ENCODE measurements at regions not wholly inside any gene's neighbourhood (a gene's known extent, or its start where the extent isn't known, plus 50 kb on each side); places are given as distances from the start of the nearest gene placed in this dataset.

DNA sequence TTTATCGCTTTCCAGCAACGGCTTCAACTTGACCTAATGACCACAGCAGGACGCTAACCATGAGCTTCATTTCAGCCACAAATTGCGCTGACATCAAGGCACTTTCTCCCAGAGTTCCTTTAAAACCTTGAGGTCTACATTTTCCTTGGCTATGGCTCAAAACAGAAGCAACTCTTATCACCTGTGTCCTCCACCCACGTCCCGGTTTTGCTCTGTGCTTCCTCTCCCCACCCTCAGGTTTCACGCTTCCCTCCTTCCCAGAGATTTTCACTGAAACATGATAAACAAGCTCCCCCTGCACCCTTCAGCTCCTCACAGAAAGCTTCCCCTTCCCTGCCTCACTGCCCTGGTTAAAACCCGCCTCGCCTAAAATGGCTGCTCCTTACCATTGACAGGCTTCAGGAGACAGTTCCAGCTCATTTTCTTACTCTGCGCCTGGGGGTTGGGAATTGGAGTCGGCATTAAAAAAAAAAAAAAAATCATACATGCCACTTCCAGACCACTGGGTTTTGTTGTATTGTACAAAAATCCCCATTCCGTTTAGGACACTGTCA, 229.5 kb downstream of the UBE3D start:
- H3K4me1 ChIP-seq, result no peaks in the 10 kb centered on the region
- no peaks in the 10 kb centered on the region for H3K36me3 ChIP-seq
- no peaks in the 10 kb centered on the region; the same call in 1 of the 2 replicates for H3K9me3 ChIP-seq
- TF ChIP-seq, protein P1, sequence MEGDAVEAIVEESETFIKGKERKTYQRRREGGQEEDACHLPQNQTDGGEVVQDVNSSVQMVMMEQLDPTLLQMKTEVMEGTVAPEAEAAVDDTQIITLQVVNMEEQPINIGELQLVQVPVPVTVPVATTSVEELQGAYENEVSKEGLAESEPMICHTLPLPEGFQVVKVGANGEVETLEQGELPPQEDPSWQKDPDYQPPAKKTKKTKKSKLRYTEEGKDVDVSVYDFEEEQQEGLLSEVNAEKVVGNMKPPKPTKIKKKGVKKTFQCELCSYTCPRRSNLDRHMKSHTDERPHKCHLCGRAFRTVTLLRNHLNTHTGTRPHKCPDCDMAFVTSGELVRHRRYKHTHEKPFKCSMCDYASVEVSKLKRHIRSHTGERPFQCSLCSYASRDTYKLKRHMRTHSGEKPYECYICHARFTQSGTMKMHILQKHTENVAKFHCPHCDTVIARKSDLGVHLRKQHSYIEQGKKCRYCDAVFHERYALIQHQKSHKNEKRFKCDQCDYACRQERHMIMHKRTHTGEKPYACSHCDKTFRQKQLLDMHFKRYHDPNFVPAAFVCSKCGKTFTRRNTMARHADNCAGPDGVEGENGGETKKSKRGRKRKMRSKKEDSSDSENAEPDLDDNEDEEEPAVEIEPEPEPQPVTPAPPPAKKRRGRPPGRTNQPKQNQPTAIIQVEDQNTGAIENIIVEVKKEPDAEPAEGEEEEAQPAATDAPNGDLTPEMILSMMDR (IDR thresholded peaks at IDR 0.05; ENCODE audit: low read depth, low read length), result no peak
- H3K4me3 ChIP-seq (ENCODE audit: low read depth, low read length), result no peak overlapping the region
- DNase-seq, result no peak
- no peaks in the 10 kb centered on the region for H3K27me3 ChIP-seq

GRCh38 chr6:82840571-82840970, 225.1 kb downstream of the UBE3D start:
- H3K36me3 ChIP-seq, result no peaks in the 10 kb centered on the region
- TF ChIP-seq, protein P1 (IDR thresholded peaks at IDR 0.05; ENCODE audit: low read depth, low read length), result no peak
- H3K27me3 ChIP-seq, result no peaks in the 10 kb centered on the region
- no peak overlapping the region for H3K4me3 ChIP-seq (ENCODE audit: low read depth, low read length)
- H3K4me1 ChIP-seq, result no peaks in the 10 kb centered on the region
- DNase-seq, result no peak
- H3K9me3 ChIP-seq, result no peaks in the 10 kb centered on the region

- Histone ChIP-seq H3K36me3 (no peaks in the 10 kb centered on the region), H3K4me1 (no peaks in the 10 kb centered on the region), H3K4me3 (ENCODE audit: low read depth, low read length) (no peak overlapping the region), H3K27me3 (no peaks in the 10 kb centered on the region), H3K9me3 (no peaks in the 10 kb centered on the region)
- no peak for DNase-seq
- TF ChIP-seq, protein P1 (IDR thresholded peaks at IDR 0.05; ENCODE audit: low read depth, low read length), result no peak
Measured at GRCh38 chr6:82841309-82841708, 224.3 kb downstream of the UBE3D start.

All from BE2C (cell line).